ENCODE measurements at regions not wholly inside any gene's neighbourhood (a gene's known extent, or its start where the extent isn't known, plus 50 kb on each side); places are given as distances from the start of the nearest gene placed in this dataset.

DNA sequence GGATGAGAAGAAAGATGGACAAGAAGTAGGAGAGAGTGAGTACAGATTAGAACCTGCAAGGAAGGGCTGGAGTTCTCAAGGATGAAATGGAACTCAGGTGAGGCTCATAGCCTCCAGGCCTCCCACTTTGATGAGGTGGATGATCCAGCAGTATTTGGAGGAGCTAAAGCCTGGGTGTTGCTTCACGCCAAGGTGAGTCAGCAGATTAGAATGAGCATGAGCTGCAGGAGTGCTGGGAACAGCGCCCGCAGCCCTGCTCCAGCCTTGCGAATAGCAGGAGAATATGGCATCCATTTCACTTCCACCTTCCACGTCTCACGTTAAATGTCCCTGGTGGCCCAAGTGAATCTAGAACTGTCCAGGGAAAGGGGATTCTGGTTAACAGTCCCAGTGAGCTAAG lies 94.4 kb upstream of the CPHXL start:
- POLR2A ChIA-PET (ENCODE audit: unreplicated experiment) = no interaction called here
- Histone ChIP-seq H4K91ac (ENCODE audit: insufficient read depth, low read depth, low read length) (no peak overlapping the region), H3K4ac (ENCODE audit: low read depth, low read length) (no peak overlapping the region), H2BK15ac (ENCODE audit: low read depth, low read length) (no peak overlapping the region), H4K20me1 (ENCODE audit: insufficient read depth, low read length) (no peaks in the 10 kb centered on the region), H3K9ac (ENCODE audit: low read depth, low read length) (no peak overlapping the region), H3K79me1 (ENCODE audit: low read depth in 1 of 2, low read length in 2 of 2) (no peaks in the 10 kb centered on the region), H3K18ac (ENCODE audit: low read depth, low read length) (no peak overlapping the region), H2AFZ (replicated peaks; ENCODE audit: low read length, poor library complexity) (no peak overlapping the region), H3K14ac (replicated peaks; ENCODE audit: low read depth, low read length) (no peak overlapping the region), H3K9me3 (ENCODE audit: control insufficient read depth, insufficient read depth, low read length) (no peaks in the 10 kb centered on the region), H3K4me2 (ENCODE audit: low read depth, low read length) (no peak overlapping the region), H3K27me3 (ENCODE audit: control insufficient read depth, insufficient read depth, low read length) (no peaks in the 10 kb centered on the region), H3K23ac (ENCODE audit: low read depth, low read length) (no peak overlapping the region), H2BK120ac (ENCODE audit: low read depth, low read length) (no peak overlapping the region), H3K4me3 (ENCODE audit: insufficient read depth, low read depth, low read length) (no peak overlapping the region), H3K27ac (ENCODE audit: insufficient read depth, low read length) (no peak overlapping the region), H2AK9ac (replicated peaks; ENCODE audit: low read depth, low read length, poor library complexity) (no peak overlapping the region), H3K36me3 (ENCODE audit: control insufficient read depth, insufficient read depth, low read length) (no peaks in the 10 kb centered on the region), H2BK5ac (ENCODE audit: low read depth, low read length, poor library complexity, severe bottlenecking) (no peak overlapping the region), H4K5ac (ENCODE audit: low read depth, low read length) (no peak overlapping the region), H4K8ac (ENCODE audit: low read depth in 2 of 2, low read length in 2 of 2) (no peak overlapping the region), H3K56ac (ENCODE audit: extremely low read depth, insufficient read depth, low read length) (no peak overlapping the region), H3K9me1 (ENCODE audit: insufficient read depth, low read length) (no peaks in the 10 kb centered on the region), H3K4me1 (ENCODE audit: control insufficient read depth, insufficient read depth, low read length) (no peaks in the 10 kb centered on the region), H2AK5ac (ENCODE audit: low read depth, low read length) (no peak overlapping the region), H2BK20ac (ENCODE audit: low read depth, low read length) (no peak overlapping the region)
- CTCF ChIA-PET = no interaction called here
- DNase-seq = no peak
- dilution Hi-C loops (cut with HindIII; ENCODE audit: low sequenced_read_pairs, unreplicated experiment) (no loop called here), in situ Hi-C loops (cut with MboI; ENCODE audit: low sequenced_read_pairs) (no loop called here), intact Hi-C loops (cut with micrococcal nuclease) (no loop called here)
- no CpG with 5 or more reads among the region's 6 CpGs for WGBS, 2 experiments (ENCODE audit: extremely low coverage in 2 of 2, insufficient read length in 1 of 2)
- BruUV-seq (replicated peaks) = no TSS peak
- ATAC-seq (ENCODE audit: low read depth) = no peak
- TF ChIP-seq CHD1 (IDR thresholded peaks at IDR 0.05; ENCODE audit: low read depth, low read length) (no peak), BHLHE40 (IDR thresholded peaks at IDR 0.05; ENCODE audit: low read depth, low read length) (no peak), MXI1 (IDR thresholded peaks at IDR 0.05; ENCODE audit: borderline replicate concordance, low read depth, low read length) (no peak), FOS (IDR thresholded peaks at IDR 0.05; ENCODE audit: low read depth, low read length) (no peak), POLR2A (IDR thresholded peaks at IDR 0.05; ENCODE audit: low read depth, low read length) (no peak), NFE2L2 (IDR thresholded peaks at IDR 0.05; ENCODE audit: low read depth, low read length) (no peak), MAFK (IDR thresholded peaks at IDR 0.05; ENCODE audit: low read depth, low read length) (no peak), CEBPB (IDR thresholded peaks at IDR 0.05; ENCODE audit: low read depth, low read length) (no peak)
- TF ChIP-seq, protein P1, sequence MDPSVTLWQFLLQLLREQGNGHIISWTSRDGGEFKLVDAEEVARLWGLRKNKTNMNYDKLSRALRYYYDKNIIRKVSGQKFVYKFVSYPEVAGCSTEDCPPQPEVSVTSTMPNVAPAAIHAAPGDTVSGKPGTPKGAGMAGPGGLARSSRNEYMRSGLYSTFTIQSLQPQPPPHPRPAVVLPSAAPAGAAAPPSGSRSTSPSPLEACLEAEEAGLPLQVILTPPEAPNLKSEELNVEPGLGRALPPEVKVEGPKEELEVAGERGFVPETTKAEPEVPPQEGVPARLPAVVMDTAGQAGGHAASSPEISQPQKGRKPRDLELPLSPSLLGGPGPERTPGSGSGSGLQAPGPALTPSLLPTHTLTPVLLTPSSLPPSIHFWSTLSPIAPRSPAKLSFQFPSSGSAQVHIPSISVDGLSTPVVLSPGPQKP (IDR thresholded peaks at IDR 0.05; ENCODE audit: borderline replicate concordance, low read depth, low read length) = no peak
- TF ChIP-seq, protein P2, sequence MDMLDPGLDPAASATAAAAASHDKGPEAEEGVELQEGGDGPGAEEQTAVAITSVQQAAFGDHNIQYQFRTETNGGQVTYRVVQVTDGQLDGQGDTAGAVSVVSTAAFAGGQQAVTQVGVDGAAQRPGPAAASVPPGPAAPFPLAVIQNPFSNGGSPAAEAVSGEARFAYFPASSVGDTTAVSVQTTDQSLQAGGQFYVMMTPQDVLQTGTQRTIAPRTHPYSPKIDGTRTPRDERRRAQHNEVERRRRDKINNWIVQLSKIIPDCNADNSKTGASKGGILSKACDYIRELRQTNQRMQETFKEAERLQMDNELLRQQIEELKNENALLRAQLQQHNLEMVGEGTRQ (IDR thresholded peaks at IDR 0.05; ENCODE audit: low read depth, low read length) = no peak
- TF ChIP-seq, protein P3, sequence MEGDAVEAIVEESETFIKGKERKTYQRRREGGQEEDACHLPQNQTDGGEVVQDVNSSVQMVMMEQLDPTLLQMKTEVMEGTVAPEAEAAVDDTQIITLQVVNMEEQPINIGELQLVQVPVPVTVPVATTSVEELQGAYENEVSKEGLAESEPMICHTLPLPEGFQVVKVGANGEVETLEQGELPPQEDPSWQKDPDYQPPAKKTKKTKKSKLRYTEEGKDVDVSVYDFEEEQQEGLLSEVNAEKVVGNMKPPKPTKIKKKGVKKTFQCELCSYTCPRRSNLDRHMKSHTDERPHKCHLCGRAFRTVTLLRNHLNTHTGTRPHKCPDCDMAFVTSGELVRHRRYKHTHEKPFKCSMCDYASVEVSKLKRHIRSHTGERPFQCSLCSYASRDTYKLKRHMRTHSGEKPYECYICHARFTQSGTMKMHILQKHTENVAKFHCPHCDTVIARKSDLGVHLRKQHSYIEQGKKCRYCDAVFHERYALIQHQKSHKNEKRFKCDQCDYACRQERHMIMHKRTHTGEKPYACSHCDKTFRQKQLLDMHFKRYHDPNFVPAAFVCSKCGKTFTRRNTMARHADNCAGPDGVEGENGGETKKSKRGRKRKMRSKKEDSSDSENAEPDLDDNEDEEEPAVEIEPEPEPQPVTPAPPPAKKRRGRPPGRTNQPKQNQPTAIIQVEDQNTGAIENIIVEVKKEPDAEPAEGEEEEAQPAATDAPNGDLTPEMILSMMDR (conservative IDR thresholded peaks at IDR 0.05; ENCODE audit: low read depth, low read length) = no peak

Measured in IMR-90 (cell line).